ENCODE measurements at regions not wholly inside any gene's neighbourhood (a gene's known extent, or its start where the extent isn't known, plus 50 kb on each side); places are given as distances from the start of the nearest gene placed in this dataset.

DNA sequence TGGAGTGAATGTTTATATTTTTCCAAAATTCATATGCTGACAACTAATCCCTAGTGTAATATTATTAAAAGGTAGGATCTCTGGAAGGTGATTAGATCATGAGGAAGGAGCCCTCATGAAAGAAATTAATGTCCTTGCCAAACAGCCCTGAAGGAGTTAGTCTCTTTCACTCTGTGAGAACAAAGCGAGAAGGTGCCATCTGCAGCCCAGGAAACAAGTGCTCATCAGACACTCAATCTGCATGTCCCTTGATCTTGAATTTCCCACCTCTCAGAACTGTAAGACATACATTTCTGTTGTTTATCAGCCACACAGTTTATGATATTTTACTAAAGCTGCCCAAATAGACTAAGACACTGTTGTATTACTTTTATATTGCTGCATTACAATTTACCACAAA, 1283.4 kb downstream of the PCDH7 start:
- no peak overlapping the region for H3K27ac Mint-ChIP-seq (ENCODE audit: low read depth, unreplicated experiment)
- TF ChIP-seq, protein P1, sequence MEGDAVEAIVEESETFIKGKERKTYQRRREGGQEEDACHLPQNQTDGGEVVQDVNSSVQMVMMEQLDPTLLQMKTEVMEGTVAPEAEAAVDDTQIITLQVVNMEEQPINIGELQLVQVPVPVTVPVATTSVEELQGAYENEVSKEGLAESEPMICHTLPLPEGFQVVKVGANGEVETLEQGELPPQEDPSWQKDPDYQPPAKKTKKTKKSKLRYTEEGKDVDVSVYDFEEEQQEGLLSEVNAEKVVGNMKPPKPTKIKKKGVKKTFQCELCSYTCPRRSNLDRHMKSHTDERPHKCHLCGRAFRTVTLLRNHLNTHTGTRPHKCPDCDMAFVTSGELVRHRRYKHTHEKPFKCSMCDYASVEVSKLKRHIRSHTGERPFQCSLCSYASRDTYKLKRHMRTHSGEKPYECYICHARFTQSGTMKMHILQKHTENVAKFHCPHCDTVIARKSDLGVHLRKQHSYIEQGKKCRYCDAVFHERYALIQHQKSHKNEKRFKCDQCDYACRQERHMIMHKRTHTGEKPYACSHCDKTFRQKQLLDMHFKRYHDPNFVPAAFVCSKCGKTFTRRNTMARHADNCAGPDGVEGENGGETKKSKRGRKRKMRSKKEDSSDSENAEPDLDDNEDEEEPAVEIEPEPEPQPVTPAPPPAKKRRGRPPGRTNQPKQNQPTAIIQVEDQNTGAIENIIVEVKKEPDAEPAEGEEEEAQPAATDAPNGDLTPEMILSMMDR (IDR thresholded peaks at IDR 0.05; ENCODE audit: unreplicated experiment), result no peak

DNA sequence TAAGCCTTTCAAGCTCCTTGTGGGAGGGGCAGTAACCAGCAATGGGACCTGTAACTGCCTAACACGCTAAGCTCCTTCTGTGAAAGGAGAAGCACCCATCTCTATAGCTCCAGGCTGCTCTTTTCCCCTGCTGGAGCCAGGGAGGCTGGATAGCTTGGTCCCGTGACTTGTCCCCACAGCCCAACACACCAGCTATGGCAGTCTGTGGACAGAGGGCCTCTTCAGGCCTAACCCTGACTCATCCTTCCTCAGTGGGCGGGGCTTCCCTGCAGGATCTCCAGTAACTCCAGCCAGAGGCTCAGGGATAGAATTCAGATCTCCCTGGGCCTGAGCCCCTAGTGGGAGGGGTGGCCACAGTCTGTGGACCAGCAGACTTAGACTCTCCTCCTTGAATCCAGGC, 1290.1 kb downstream of the PCDH7 start:
- intact Hi-C loops (cut with micrococcal nuclease), result no loop called here
- TF ChIP-seq, protein P1 (IDR thresholded peaks at IDR 0.05; ENCODE audit: unreplicated experiment), result no peak
- Mint-ChIP-seq H3K4me1 (ENCODE audit: insufficient read depth, unreplicated experiment) (no peaks in the 10 kb centered on the region), H3K9me3 (ENCODE audit: unreplicated experiment) (peaks cover 22% of the 10 kb centered on the region), H3K27ac (ENCODE audit: low read depth, unreplicated experiment) (no peak overlapping the region), H3K27me3 (ENCODE audit: insufficient read depth, unreplicated experiment) (no peaks in the 10 kb centered on the region), H3K4me3 (ENCODE audit: unreplicated experiment) (no peak overlapping the region), H3K36me3 (ENCODE audit: insufficient read depth, unreplicated experiment) (no peaks in the 10 kb centered on the region)
- POLR2A ChIA-PET, result no interaction called here
- DNase-seq (ENCODE audit: unreplicated experiment), result no peak
- no TSS peak for BruUV-seq (replicated peaks)
- CTCF ChIA-PET, result no interaction called here

More for the DNA sequence above, 1283.4 kb downstream of the PCDH7 start:
- ChIA-PET CTCF (no interaction called here), POLR2A (no interaction called here)
- H3K4me1 Mint-ChIP-seq (ENCODE audit: insufficient read depth, unreplicated experiment), result no peaks in the 10 kb centered on the region
- BruUV-seq (replicated peaks), result no TSS peak
- no peaks in the 10 kb centered on the region for H3K36me3 Mint-ChIP-seq (ENCODE audit: insufficient read depth, unreplicated experiment)
- no peaks in the 10 kb centered on the region for H3K27me3 Mint-ChIP-seq (ENCODE audit: insufficient read depth, unreplicated experiment)
- no peak for DNase-seq (ENCODE audit: unreplicated experiment)
- intact Hi-C loops (cut with micrococcal nuclease), result no loop called here
- H3K4me3 Mint-ChIP-seq (ENCODE audit: unreplicated experiment), result no peak overlapping the region
- peaks cover 7% of the 10 kb centered on the region for H3K9me3 Mint-ChIP-seq (ENCODE audit: unreplicated experiment)

DNA sequence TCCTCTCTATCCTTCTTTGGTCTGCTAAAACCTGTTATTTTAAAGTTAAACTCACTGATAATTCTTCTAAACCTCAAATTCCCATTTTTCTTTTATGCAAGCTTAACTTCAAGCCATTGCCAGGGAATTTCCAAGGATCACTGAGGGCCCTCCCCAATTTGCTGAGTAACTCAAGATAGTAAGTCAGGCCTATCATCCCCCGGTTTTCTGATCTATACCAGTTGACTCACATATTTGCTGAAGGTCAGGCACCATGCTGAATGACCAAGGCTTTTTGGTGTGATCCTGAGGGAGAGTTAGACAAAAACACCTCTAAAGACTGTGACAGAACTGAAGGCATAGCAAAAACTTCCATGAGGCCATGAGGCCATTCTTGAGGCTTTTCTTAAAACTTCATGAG, 1301.9 kb downstream of the PCDH7 start:
- Mint-ChIP-seq H3K4me3 (ENCODE audit: unreplicated experiment) (no peak overlapping the region), H3K4me1 (ENCODE audit: insufficient read depth, unreplicated experiment) (peaks cover 7% of the 10 kb centered on the region), H3K36me3 (ENCODE audit: insufficient read depth, unreplicated experiment) (no peaks in the 10 kb centered on the region), H3K9me3 (ENCODE audit: unreplicated experiment) (no peaks in the 10 kb centered on the region), H3K27me3 (ENCODE audit: insufficient read depth, unreplicated experiment) (no peaks in the 10 kb centered on the region), H3K27ac (ENCODE audit: low read depth, unreplicated experiment) (no peak overlapping the region)
- DNase-seq (ENCODE audit: unreplicated experiment), result no peak
- intact Hi-C loops (cut with micrococcal nuclease), result no loop called here
- POLR2A ChIA-PET, result no interaction called here
- TF ChIP-seq, protein P1 (IDR thresholded peaks at IDR 0.05; ENCODE audit: unreplicated experiment), result no peak
- CTCF ChIA-PET, result no interaction called here
- no TSS peak for BruUV-seq (replicated peaks)

DNA sequence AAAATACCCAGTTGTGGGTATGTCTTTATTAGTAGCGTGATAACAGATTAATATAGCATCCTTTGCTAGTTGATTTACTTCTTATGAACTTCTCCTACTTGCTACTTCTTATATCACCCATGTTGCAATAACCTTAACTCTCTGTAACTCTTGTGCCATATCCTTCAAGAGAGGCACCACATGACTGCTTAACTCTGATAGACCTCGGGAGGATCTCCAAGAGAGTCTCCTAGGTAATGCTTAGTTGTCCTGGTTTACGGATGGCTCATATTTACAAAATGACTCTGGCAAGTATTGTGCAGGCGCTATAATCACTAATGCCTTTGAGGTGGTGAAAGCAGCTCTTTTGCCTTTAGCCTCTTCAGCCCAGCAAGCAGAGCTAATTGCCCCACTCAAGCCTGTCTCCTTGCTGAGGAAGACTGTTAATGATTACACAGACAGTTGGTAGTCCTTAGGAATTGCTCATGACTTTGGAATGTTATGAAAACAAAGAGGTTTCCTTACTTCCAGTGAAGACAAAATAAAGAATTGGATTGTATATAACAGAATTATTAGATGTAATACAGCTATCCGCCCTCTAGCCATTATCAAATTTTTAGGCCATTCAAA, 1305.8 kb downstream of the PCDH7 start:
- Mint-ChIP-seq H3K4me1 (ENCODE audit: insufficient read depth, unreplicated experiment) (peaks cover 7% of the 10 kb centered on the region), H3K27me3 (ENCODE audit: insufficient read depth, unreplicated experiment) (no peaks in the 10 kb centered on the region), H3K36me3 (ENCODE audit: insufficient read depth, unreplicated experiment) (no peaks in the 10 kb centered on the region), H3K4me3 (ENCODE audit: unreplicated experiment) (no peak overlapping the region), H3K27ac (ENCODE audit: low read depth, unreplicated experiment) (peak overlapping the region; percentile 40), H3K9me3 (ENCODE audit: unreplicated experiment) (no peaks in the 10 kb centered on the region)
- ChIA-PET CTCF (no interaction called here), POLR2A (no interaction called here)
- BruUV-seq (replicated peaks), result no TSS peak
- TF ChIP-seq, protein P1 (IDR thresholded peaks at IDR 0.05; ENCODE audit: unreplicated experiment), result no peak
- DNase-seq (ENCODE audit: unreplicated experiment), result peak; percentile 44
- intact Hi-C loops (cut with micrococcal nuclease), result no loop called here

Data from MCF 10A (cell line).